Thyroid gland (tissue), 4 donors: ENCODE measurements at regions not wholly inside any gene's neighbourhood (a gene's known extent, or its start where the extent isn't known, plus 50 kb on each side); places are given as distances from the start of the nearest gene placed in this dataset.

ENCODE experiments used
- DNase-seq, 2 donors: peaks; one replicate each; pipeline ENCODE4 v3.0.0-alpha.2; 2019
- H3K27ac ChIP-seq, 3 donors: fragments of 200-600 bp; sonication (generic); 1 replicate in 2 of 3; 2 replicates in 1 of 3; pipeline ENCODE4 v1.5.1; 2016 to 2019; ENCODE audit warnings: mild to moderate bottlenecking in 1 of 3, moderate library complexity in 1 of 3
- H3K27me3 ChIP-seq: fragments of 200-600 bp; sonication (generic); one replicate; pipeline ENCODE4 v1.5.1; 2019
- H3K36me3 ChIP-seq, 2 donors: fragments of 200-600 bp; sonication (generic); one replicate each; pipeline ENCODE4 v1.5.1; 2016 to 2019
- H3K4me1 ChIP-seq, 2 donors: fragments of 200-600 bp; sonication (generic); one replicate each; pipeline ENCODE4 v1.5.1; 2017 to 2019
- H3K4me3 ChIP-seq, 3 donors: fragments of 200-600 bp; sonication (generic); replicated peaks in 1 of 3; 1 replicate in 2 of 3; 2 replicates in 1 of 3; pipeline ENCODE4 v1.5.1; 2016; ENCODE audit warnings: mild to moderate bottlenecking in 1 of 3
- H3K9me3 ChIP-seq: fragments of 200-600 bp; sonication (generic); one replicate; pipeline ENCODE4 v1.5.1; 2017
- CTCF ChIP-seq, 6 experiments: fragments of 200-600 bp in 3 of 6; fragments of 450-650 bp in 3 of 6; sonication (generic) in 3 of 6; IDR thresholded peaks; one replicate each; pipeline ENCODE4 v1.5.1; 2016 to 2019; ENCODE audit warnings: antibody characterized with exemption in 6 of 6, mild to moderate bottlenecking in 2 of 6, inconsistent platforms in 1 of 6, moderate library complexity in 1 of 6
- POLR2A ChIP-seq, 2 donors: fragments of 450-650 bp; IDR thresholded peaks; one replicate each; pipeline ENCODE4 v1.6.1; 2017; ENCODE audit warnings: antibody characterized with exemption in 2 of 2, mild to moderate bottlenecking in 2 of 2, moderate library complexity in 1 of 2
- WGBS, 2 donors: methylation state at CpG; one replicate each; pipeline ENCODE4 v1.1.5; 2017; 5-methylcytosine and 5-hydroxymethylcytosine counted together
- intact Hi-C: fragments of 100-400 bp; cut with DNase I; formaldehyde crosslinking; loops from one replicate; pipeline ENCODE4 v1.15.1; 2023

GRCh38 chr3:145812391-145812790, 348.6 kb downstream of the PLOD2 start:
- intact Hi-C loops: no loop called here

GRCh38 chr3:145815707-145816413, 345.1 kb downstream of the PLOD2 start:
- no peaks in the 10 kb centered on the region for H3K27me3 ChIP-seq
- TF ChIP-seq POLR2A (IDR thresholded peaks at IDR 0.05) (no peak), CTCF (IDR thresholded peaks at IDR 0.05) (no peak)
- H3K9me3 ChIP-seq: no peaks in the 10 kb centered on the region
- DNase-seq: no peak
- no peak overlapping the region for H3K4me3 ChIP-seq
- no peak overlapping the region for H3K27ac ChIP-seq
- intact Hi-C loops: no loop called here
- WGBS, 2 donors: 75 to 76% methylated on average over 3 of the region's 3 CpGs
- no peaks in the 10 kb centered on the region for H3K4me1 ChIP-seq
- H3K36me3 ChIP-seq: no peaks in the 10 kb centered on the region

More at GRCh38 chr3:145812391-145812790, 348.6 kb downstream of the PLOD2 start:
- Histone ChIP-seq H3K27ac (no peak overlapping the region), H3K9me3 (no peaks in the 10 kb centered on the region), H3K4me1 (no peaks in the 10 kb centered on the region), H3K36me3 (no peaks in the 10 kb centered on the region), H3K27me3 (no peaks in the 10 kb centered on the region), H3K4me3 (no peak overlapping the region)
- no peak for DNase-seq
- TF ChIP-seq POLR2A (IDR thresholded peaks at IDR 0.05) (no peak), CTCF (IDR thresholded peaks at IDR 0.05) (no peak)
- WGBS, 2 donors: 74 to 92% methylated on average over 5 of the region's 5 CpGs

GRCh38 chr3:145817870-145818483, 343.0 kb downstream of the PLOD2 start:
- TF ChIP-seq POLR2A (IDR thresholded peaks at IDR 0.05): no peak
- no peak for TF ChIP-seq CTCF (IDR thresholded peaks at IDR 0.05)
- H3K9me3 ChIP-seq: no peaks in the 10 kb centered on the region
- intact Hi-C loops: no loop called here
- H3K4me1 ChIP-seq: no peaks in the 10 kb centered on the region
- no peak for DNase-seq
- H3K4me3 ChIP-seq: no peak overlapping the region
- no peaks in the 10 kb centered on the region for H3K27me3 ChIP-seq
- H3K27ac ChIP-seq: no peak overlapping the region
- 50 to 53% methylated on average over 4 of the region's 4 CpGs for WGBS, 2 donors
- H3K36me3 ChIP-seq: no peaks in the 10 kb centered on the region

GRCh38 chr3:145820170-145820569, 340.8 kb downstream of the PLOD2 start:
- intact Hi-C loops: no loop called here
- WGBS, 2 donors: 89 to 94% methylated on average over 2 of the region's 2 CpGs
- TF ChIP-seq CTCF (IDR thresholded peaks at IDR 0.05) (no peak), POLR2A (IDR thresholded peaks at IDR 0.05) (no peak)

GRCh38 chr3:145842294-145842902, 318.6 kb downstream of the PLOD2 start:
- Histone ChIP-seq H3K4me1 (no peaks in the 10 kb centered on the region), H3K4me3 (no peak overlapping the region), H3K9me3 (no peaks in the 10 kb centered on the region), H3K27ac (no peak overlapping the region), H3K27me3 (no peaks in the 10 kb centered on the region), H3K36me3 (no peaks in the 10 kb centered on the region)
- TF ChIP-seq POLR2A (IDR thresholded peaks at IDR 0.05) (no peak), CTCF (IDR thresholded peaks at IDR 0.05) (no peak)
- DNase-seq: no peak
- WGBS, 2 donors: 73 to 78% methylated on average over 2 of the region's 2 CpGs
- intact Hi-C loops: no loop called here

More at GRCh38 chr3:145820170-145820569, 340.8 kb downstream of the PLOD2 start:
- no peaks in the 10 kb centered on the region for H3K4me1 ChIP-seq
- no peak for DNase-seq
- no peak overlapping the region for H3K27ac ChIP-seq
- no peaks in the 10 kb centered on the region for H3K27me3 ChIP-seq
- no peaks in the 10 kb centered on the region for H3K9me3 ChIP-seq
- no peaks in the 10 kb centered on the region for H3K36me3 ChIP-seq
- no peak overlapping the region for H3K4me3 ChIP-seq
